Thyroid gland (tissue), 4 donors: ENCODE measurements at regions not wholly inside any gene's neighbourhood (a gene's known extent, or its start where the extent isn't known, plus 50 kb on each side); places are given as distances from the start of the nearest gene placed in this dataset.

ENCODE experiments used
- DNase-seq, 2 donors: peaks; one replicate each; pipeline ENCODE4 v3.0.0-alpha.2; 2019
- H3K27ac ChIP-seq, 3 donors: fragments of 200-600 bp; sonication (generic); 1 replicate in 2 of 3; 2 replicates in 1 of 3; pipeline ENCODE4 v1.5.1; 2016 to 2019; ENCODE audit warnings: mild to moderate bottlenecking in 1 of 3, moderate library complexity in 1 of 3
- H3K27me3 ChIP-seq: fragments of 200-600 bp; sonication (generic); one replicate; pipeline ENCODE4 v1.5.1; 2019
- H3K36me3 ChIP-seq, 2 donors: fragments of 200-600 bp; sonication (generic); one replicate each; pipeline ENCODE4 v1.5.1; 2016 to 2019
- H3K4me1 ChIP-seq, 2 donors: fragments of 200-600 bp; sonication (generic); one replicate each; pipeline ENCODE4 v1.5.1; 2017 to 2019
- H3K4me3 ChIP-seq, 3 donors: fragments of 200-600 bp; sonication (generic); replicated peaks in 1 of 3; 1 replicate in 2 of 3; 2 replicates in 1 of 3; pipeline ENCODE4 v1.5.1; 2016; ENCODE audit warnings: mild to moderate bottlenecking in 1 of 3
- H3K9me3 ChIP-seq: fragments of 200-600 bp; sonication (generic); one replicate; pipeline ENCODE4 v1.5.1; 2017
- POLR2A ChIP-seq, 2 donors: fragments of 450-650 bp; IDR thresholded peaks; one replicate each; pipeline ENCODE4 v1.6.1; 2017; ENCODE audit warnings: antibody characterized with exemption in 2 of 2, mild to moderate bottlenecking in 2 of 2, moderate library complexity in 1 of 2
- WGBS, 2 donors: methylation state at CpG; one replicate each; pipeline ENCODE4 v1.1.5; 2017; 5-methylcytosine and 5-hydroxymethylcytosine counted together
- intact Hi-C: fragments of 100-400 bp; cut with DNase I; formaldehyde crosslinking; loops from one replicate; pipeline ENCODE4 v1.15.1; 2023
- TF ChIP-seq, protein P1 (sequence below), 6 experiments: fragments of 200-600 bp in 3 of 6; fragments of 450-650 bp in 3 of 6; sonication (generic) in 3 of 6; IDR thresholded peaks; one replicate each; pipeline ENCODE4 v1.5.1; 2016 to 2019; ENCODE audit warnings: antibody characterized with exemption in 6 of 6, mild to moderate bottlenecking in 2 of 6, inconsistent platforms in 1 of 6, moderate library complexity in 1 of 6

DNA sequence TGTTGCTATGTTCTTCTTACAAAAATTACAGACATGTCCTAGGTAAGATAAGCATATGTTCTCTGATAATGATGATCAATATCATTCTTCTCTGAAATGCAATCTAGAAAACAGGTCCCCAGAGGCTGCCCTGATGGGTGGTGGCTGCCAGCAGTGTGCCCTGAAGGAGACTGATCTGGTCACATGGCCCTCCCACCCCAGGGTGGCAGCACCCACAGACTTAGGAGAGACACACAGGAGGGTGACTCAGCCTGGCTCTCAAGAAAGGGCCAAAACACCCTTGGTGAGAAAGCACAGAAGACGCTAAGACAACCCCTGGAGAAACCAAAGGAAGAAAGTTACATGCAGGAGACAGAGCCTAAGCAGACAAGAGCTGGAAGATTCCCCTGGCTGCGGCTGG, 203.7 kb downstream of the TJP1 start:
- DNase-seq, result no peak

DNA sequence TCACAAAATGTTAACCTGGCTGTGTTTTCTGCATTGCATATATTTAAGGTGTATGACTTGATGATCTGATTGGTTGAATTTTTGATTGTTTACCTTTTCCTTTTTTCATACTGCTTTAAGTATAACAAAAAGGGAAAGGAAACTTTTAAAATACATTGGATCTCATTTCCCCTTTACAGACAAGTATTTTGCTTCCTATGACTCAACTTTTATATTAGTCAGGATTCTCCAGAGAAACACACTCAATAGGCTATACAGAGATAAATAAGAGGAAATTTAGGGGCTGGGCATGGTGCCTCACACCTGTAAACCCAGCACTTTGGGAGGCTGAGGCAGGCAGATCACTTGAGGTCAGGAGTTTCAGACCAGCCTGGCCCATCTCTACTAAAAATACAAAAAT, 205.8 kb downstream of the TJP1 start:
- Histone ChIP-seq H3K36me3 (no peaks in the 10 kb centered on the region), H3K4me1 (no peaks in the 10 kb centered on the region), H3K27me3 (no peaks in the 10 kb centered on the region), H3K27ac (no peak overlapping the region), H3K9me3 (no peaks in the 10 kb centered on the region), H3K4me3 (no peak overlapping the region)
- no peak for TF ChIP-seq POLR2A (IDR thresholded peaks at IDR 0.05)
- TF ChIP-seq, protein P1, sequence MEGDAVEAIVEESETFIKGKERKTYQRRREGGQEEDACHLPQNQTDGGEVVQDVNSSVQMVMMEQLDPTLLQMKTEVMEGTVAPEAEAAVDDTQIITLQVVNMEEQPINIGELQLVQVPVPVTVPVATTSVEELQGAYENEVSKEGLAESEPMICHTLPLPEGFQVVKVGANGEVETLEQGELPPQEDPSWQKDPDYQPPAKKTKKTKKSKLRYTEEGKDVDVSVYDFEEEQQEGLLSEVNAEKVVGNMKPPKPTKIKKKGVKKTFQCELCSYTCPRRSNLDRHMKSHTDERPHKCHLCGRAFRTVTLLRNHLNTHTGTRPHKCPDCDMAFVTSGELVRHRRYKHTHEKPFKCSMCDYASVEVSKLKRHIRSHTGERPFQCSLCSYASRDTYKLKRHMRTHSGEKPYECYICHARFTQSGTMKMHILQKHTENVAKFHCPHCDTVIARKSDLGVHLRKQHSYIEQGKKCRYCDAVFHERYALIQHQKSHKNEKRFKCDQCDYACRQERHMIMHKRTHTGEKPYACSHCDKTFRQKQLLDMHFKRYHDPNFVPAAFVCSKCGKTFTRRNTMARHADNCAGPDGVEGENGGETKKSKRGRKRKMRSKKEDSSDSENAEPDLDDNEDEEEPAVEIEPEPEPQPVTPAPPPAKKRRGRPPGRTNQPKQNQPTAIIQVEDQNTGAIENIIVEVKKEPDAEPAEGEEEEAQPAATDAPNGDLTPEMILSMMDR (IDR thresholded peaks at IDR 0.05), result no peak
- no peak for DNase-seq
- intact Hi-C loops, result no loop called here

More for the DNA sequence above, 203.7 kb downstream of the TJP1 start:
- no peaks in the 10 kb centered on the region for H3K27me3 ChIP-seq
- no peaks in the 10 kb centered on the region for H3K9me3 ChIP-seq
- whole genome bisulfite sequencing, 2 donors, result 86 to 88% methylated on average over 2 of the region's 2 CpGs
- H3K36me3 ChIP-seq, result no peaks in the 10 kb centered on the region
- TF ChIP-seq, protein P1 (IDR thresholded peaks at IDR 0.05), result no peak
- no peak for TF ChIP-seq POLR2A (IDR thresholded peaks at IDR 0.05)
- H3K4me1 ChIP-seq, result peaks cover 0 to 3% of the 10 kb centered on the region in 2 donors
- no peak overlapping the region for H3K4me3 ChIP-seq
- intact Hi-C loops, result no loop called here
- H3K27ac ChIP-seq, result no peak overlapping the region

DNA sequence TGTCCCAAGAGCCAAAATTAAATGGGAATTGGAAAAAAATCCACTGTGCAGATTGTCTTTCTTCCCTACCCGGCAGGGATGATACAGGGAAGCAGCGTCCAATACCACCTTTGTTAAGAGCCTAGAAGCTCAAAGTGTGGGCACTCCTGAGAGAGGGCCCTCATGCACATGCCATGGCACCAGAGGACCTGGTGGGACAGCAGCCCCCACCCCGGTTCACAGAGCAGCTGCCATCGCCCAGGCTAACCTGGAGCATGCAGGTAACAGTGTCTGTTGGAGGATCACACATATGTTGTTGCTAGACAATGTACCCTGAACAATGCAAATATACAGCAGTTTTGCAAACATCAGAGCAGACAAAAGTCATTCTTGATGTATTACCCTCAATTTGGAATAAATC, 206.5 kb downstream of the TJP1 start:
- H3K4me3 ChIP-seq, result no peak overlapping the region
- intact Hi-C loops, result no loop called here
- DNase-seq, result no peak
- no peaks in the 10 kb centered on the region for H3K4me1 ChIP-seq
- no peak overlapping the region for H3K27ac ChIP-seq
- H3K27me3 ChIP-seq, result no peaks in the 10 kb centered on the region
- H3K9me3 ChIP-seq, result no peaks in the 10 kb centered on the region
- H3K36me3 ChIP-seq, result no peaks in the 10 kb centered on the region
- TF ChIP-seq POLR2A (IDR thresholded peaks at IDR 0.05), result no peak
- TF ChIP-seq, protein P1 (IDR thresholded peaks at IDR 0.05), result no peak
- 84 to 87% methylated on average over 4 of the region's 4 CpGs for WGBS, 2 donors

DNA sequence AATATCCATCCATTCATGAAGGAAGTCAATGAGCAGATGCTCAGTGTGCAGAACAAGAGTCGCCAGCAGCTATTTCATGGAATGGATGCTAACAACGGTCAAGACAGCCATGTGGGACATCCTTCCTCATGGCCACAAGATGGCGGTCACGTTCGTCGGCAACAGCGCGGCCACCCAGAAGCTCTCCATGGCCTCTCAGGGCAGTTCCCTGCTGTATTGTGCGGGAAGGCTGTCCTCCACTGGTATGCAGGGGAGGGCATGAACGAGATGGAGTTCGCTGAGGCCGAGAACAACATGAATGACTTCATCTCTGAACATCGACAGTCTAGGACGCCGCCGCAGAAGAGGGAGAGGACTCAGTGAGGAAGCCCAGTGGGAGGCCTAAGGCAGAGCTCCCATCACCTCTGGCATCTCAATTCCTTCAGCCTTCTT, 208.3 kb downstream of the TJP1 start:
- 79 to 86% methylated on average over 14 to 16 of the region's 16 CpGs for WGBS, 2 donors
- Histone ChIP-seq H3K4me3 (no peak overlapping the region), H3K27me3 (no peaks in the 10 kb centered on the region), H3K4me1 (no peaks in the 10 kb centered on the region), H3K9me3 (no peaks in the 10 kb centered on the region), H3K27ac (no peak overlapping the region), H3K36me3 (no peaks in the 10 kb centered on the region)
- intact Hi-C loops, result no loop called here
- DNase-seq, result no peak
- TF ChIP-seq, protein P1 (IDR thresholded peaks at IDR 0.05), result no peak
- no peak for TF ChIP-seq POLR2A (IDR thresholded peaks at IDR 0.05)

DNA sequence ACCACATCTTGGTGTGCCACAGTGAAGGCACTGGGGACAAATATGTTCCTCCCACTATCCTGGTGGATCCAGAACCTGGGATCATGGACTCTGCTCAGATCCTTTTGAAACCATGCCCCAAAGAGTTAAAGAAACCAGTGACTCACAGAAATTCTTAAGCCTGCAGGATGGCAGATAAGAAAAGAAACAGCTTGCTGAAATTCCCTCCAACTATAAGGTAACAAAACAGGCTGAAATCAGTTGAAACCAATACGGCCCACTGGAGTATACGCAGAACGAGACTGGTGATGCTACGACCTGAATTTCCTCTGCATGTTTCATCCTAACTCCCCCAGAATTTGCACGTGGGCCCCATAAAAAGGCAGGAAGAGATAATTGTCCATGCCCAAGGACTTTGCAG, 209.6 kb downstream of the TJP1 start:
- Histone ChIP-seq H3K27ac (no peak overlapping the region), H3K9me3 (no peaks in the 10 kb centered on the region), H3K4me3 (no peak overlapping the region), H3K36me3 (no peaks in the 10 kb centered on the region), H3K4me1 (no peaks in the 10 kb centered on the region), H3K27me3 (no peaks in the 10 kb centered on the region)
- DNase-seq, result no peak
- WGBS, 2 donors, result 58 to 76% methylated on average over 5 of the region's 5 CpGs
- intact Hi-C loops, result no loop called here
- TF ChIP-seq, protein P1 (IDR thresholded peaks at IDR 0.05), result no peak
- TF ChIP-seq POLR2A (IDR thresholded peaks at IDR 0.05), result no peak
